ENCODE measurements at regions not wholly inside any gene's neighbourhood (a gene's known extent, or its start where the extent isn't known, plus 50 kb on each side); places are given as distances from the start of the nearest gene placed in this dataset.

GRCh38 chr4:59054086-59054485, 1943.9 kb upstream of the IGFBP7 start:
- TF ChIP-seq, protein P1, sequence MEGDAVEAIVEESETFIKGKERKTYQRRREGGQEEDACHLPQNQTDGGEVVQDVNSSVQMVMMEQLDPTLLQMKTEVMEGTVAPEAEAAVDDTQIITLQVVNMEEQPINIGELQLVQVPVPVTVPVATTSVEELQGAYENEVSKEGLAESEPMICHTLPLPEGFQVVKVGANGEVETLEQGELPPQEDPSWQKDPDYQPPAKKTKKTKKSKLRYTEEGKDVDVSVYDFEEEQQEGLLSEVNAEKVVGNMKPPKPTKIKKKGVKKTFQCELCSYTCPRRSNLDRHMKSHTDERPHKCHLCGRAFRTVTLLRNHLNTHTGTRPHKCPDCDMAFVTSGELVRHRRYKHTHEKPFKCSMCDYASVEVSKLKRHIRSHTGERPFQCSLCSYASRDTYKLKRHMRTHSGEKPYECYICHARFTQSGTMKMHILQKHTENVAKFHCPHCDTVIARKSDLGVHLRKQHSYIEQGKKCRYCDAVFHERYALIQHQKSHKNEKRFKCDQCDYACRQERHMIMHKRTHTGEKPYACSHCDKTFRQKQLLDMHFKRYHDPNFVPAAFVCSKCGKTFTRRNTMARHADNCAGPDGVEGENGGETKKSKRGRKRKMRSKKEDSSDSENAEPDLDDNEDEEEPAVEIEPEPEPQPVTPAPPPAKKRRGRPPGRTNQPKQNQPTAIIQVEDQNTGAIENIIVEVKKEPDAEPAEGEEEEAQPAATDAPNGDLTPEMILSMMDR (conservative IDR thresholded peaks at IDR 0.05; ENCODE audit: low read length) = no peak
- TF ChIP-seq EZH2phosphoT487 (IDR thresholded peaks at IDR 0.05; ENCODE audit: borderline replicate concordance) = no peak
